CD14-positive monocyte (primary cell): ENCODE measurements at regions not wholly inside any gene's neighbourhood (a gene's known extent, or its start where the extent isn't known, plus 50 kb on each side); places are given as distances from the start of the nearest gene placed in this dataset.
A peak's percentile ranks its signal among the peaks of the same experiment; 100 is the strongest.
"Not testable (repeated sequence)": the region's sequence is repeated elsewhere in the genome, so short reads cannot be mapped to it uniquely, and the experiment has no call there.

ENCODE experiments used
- DNase-seq, 3 donors: peaks; one replicate each; pipeline ENCODE4 v3.0.0-alpha.2; 2011 to 2022
- H2AFZ ChIP-seq: 2 replicates; pipeline ENCODE4 v1.6.0; 2012; ENCODE audit warnings: mild to moderate bottlenecking, low read depth, low read length, inconsistent platforms; ENCODE audit not compliant: insufficient read depth, poor library complexity, severe bottlenecking
- H3K27ac ChIP-seq, 2 donors: 1 replicate in 1 of 2; 2 replicates in 1 of 2; pipeline ENCODE4 v1.5.1; 2012 to 2013; ENCODE audit warnings: low read length in 2 of 2, control low read depth in 1 of 2, inconsistent platforms in 1 of 2, low read depth in 1 of 2, mild to moderate bottlenecking in 1 of 2
- H3K27me3 ChIP-seq, 2 donors: one replicate each; pipeline versions ENCODE4 v1.6.0 to v1.6.1; 2011 to 2013; ENCODE audit warnings: low read length in 2 of 2; ENCODE audit not compliant: control insufficient read depth in 2 of 2, insufficient read depth in 2 of 2
- H3K36me3 ChIP-seq, 2 donors: replicated peaks in 1 of 2; 1 replicate in 1 of 2; 2 replicates in 1 of 2; pipeline versions ENCODE4 v1.5.1 to v1.6.1; 2012 to 2013; ENCODE audit warnings: low read length in 2 of 2, control low read depth in 1 of 2, inconsistent platforms in 1 of 2, mild to moderate bottlenecking in 1 of 2; ENCODE audit not compliant: insufficient read depth in 2 of 2, control insufficient read depth in 1 of 2
- H3K4me1 ChIP-seq, 2 donors: 1 replicate in 1 of 2; 2 replicates in 1 of 2; pipeline versions ENCODE4 v1.5.1 to v1.6.1; 2012 to 2013; ENCODE audit warnings: low read length in 2 of 2, control low read depth in 1 of 2, inconsistent platforms in 1 of 2, mild to moderate bottlenecking in 1 of 2, moderate library complexity in 1 of 2; ENCODE audit not compliant: insufficient read depth in 2 of 2, control insufficient read depth in 1 of 2
- H3K4me2 ChIP-seq: replicated peaks from 2 replicates; pipeline ENCODE3; 2012; ENCODE audit warnings: low read length, moderate library complexity, mild to moderate bottlenecking; ENCODE audit not compliant: poor library complexity, severe bottlenecking; ENCODE audit errors: extremely low read depth
- H3K4me3 ChIP-seq, 3 experiments: fragments of 200-600 bp in 1 of 3; sonication (generic) in 1 of 3; replicated peaks in 1 of 3; 1 replicate in 2 of 3; 2 replicates in 1 of 3; pipeline ENCODE4 v1.5.1; 2011 to 2013; ENCODE audit warnings: low read length in 3 of 3, mild to moderate bottlenecking in 3 of 3, control low read depth in 2 of 3, low read depth in 2 of 3, inconsistent platforms in 1 of 3, moderate library complexity in 1 of 3
- H3K79me2 ChIP-seq: 2 replicates; pipeline ENCODE4 v1.6.0; 2012; ENCODE audit warnings: mild to moderate bottlenecking, control low read depth, inconsistent platforms, low read length, moderate library complexity; ENCODE audit not compliant: insufficient read depth
- H3K9ac ChIP-seq: 2 replicates; pipeline ENCODE4 v1.6.0; 2017; ENCODE audit warnings: low read length, mild to moderate bottlenecking; ENCODE audit not compliant: insufficient read depth, poor library complexity, severe bottlenecking
- H3K9me3 ChIP-seq, 2 donors: replicated peaks in 1 of 2; 1 replicate in 1 of 2; 2 replicates in 1 of 2; pipeline versions ENCODE4 v1.5.1 to v1.6.1; 2012 to 2013; ENCODE audit warnings: low read length in 2 of 2, control low read depth in 1 of 2; ENCODE audit not compliant: control insufficient read depth in 1 of 2, insufficient read depth in 1 of 2
- H4K20me1 ChIP-seq: 2 replicates; pipeline ENCODE4 v1.6.0; 2012; ENCODE audit warnings: mild to moderate bottlenecking, low read length, control low read depth, moderate library complexity; ENCODE audit not compliant: insufficient read depth
- H3K27ac Mint-ChIP-seq, 7 donors: one replicate each; pipeline ENCODE4 v1.8.0; 2020; ENCODE audit warnings: mild to moderate bottlenecking in 7 of 7, mixed read lengths in 7 of 7, moderate library complexity in 6 of 7, inconsistent platforms in 2 of 7
- H3K27me3 Mint-ChIP-seq, 3 donors: one replicate each; pipeline ENCODE4 v1.8.0; 2021 to 2022; ENCODE audit warnings: low read depth in 3 of 3, mild to moderate bottlenecking in 3 of 3, mixed read lengths in 3 of 3, moderate library complexity in 3 of 3, inconsistent platforms in 1 of 3
- H3K36me3 Mint-ChIP-seq, 2 donors: one replicate each; pipeline ENCODE4 v1.8.0; 2020; ENCODE audit warnings: mixed read lengths in 2 of 2, inconsistent platforms in 1 of 2, mild to moderate bottlenecking in 1 of 2
- H3K4me1 Mint-ChIP-seq: one replicate; pipeline ENCODE4 v1.8.0; 2020; ENCODE audit warnings: mild to moderate bottlenecking, mixed read lengths
- H3K4me3 Mint-ChIP-seq, 2 donors: one replicate each; pipeline ENCODE4 v1.8.0; 2020; ENCODE audit warnings: mild to moderate bottlenecking in 2 of 2, mixed read lengths in 2 of 2, moderate library complexity in 1 of 2
- H3K9me3 Mint-ChIP-seq, 7 donors: one replicate each; pipeline ENCODE4 v1.8.0; 2020 to 2022; ENCODE audit warnings: mixed read lengths in 7 of 7, mild to moderate bottlenecking in 6 of 7, moderate library complexity in 6 of 7, inconsistent platforms in 2 of 7
- CTCF ChIP-seq: fragments of 200-600 bp; IDR thresholded peaks from one replicate; pipeline ENCODE4 v1.8.0; 2022; ENCODE audit warnings: antibody characterized with exemption, mild to moderate bottlenecking
- WGBS: methylation state at CpG from one replicate; pipeline ENCODE4 v1.1.5; 2013; ENCODE audit warnings: missing lambda C conversion rate; ENCODE audit not compliant: insufficient coverage; 5-methylcytosine and 5-hydroxymethylcytosine counted together
- intact Hi-C, 2 donors: fragments of 100-400 bp; cut with micrococcal nuclease; formaldehyde crosslinking; loops; one replicate each; pipeline versions ENCODE4 v1.15.0 to v1.15.1; 2023

GRCh38 chr2:17208511-17208910 is 309.7 kb downstream of the RAD51AP2 start:
- Histone ChIP-seq H3K4me3 (no peak overlapping the region), H3K4me2 (no peak overlapping the region), H3K9me3 (no peaks in the 10 kb centered on the region), H2AFZ (no peak overlapping the region), H3K4me1 (no peaks in the 10 kb centered on the region), H3K36me3 (no peaks in the 10 kb centered on the region), H4K20me1 (no peaks in the 10 kb centered on the region), H3K9ac (no peak overlapping the region), H3K79me2 (no peaks in the 10 kb centered on the region), H3K27ac (no peak overlapping the region), H3K27me3 (no peaks in the 10 kb centered on the region)
- no peak overlapping the region for H3K4me3 Mint-ChIP-seq
- H3K27ac Mint-ChIP-seq: no peak overlapping the region
- WGBS: no CpG with 5 or more reads among the region's 2 CpGs
- peaks cover 0 to 2% (median 0%) of the 10 kb centered on the region in 3 donors for H3K27me3 Mint-ChIP-seq
- H3K36me3 Mint-ChIP-seq: no peaks in the 10 kb centered on the region
- no peak for TF ChIP-seq CTCF
- intact Hi-C loops: no loop called here
- no peaks in the 10 kb centered on the region for H3K4me1 Mint-ChIP-seq
- DNase-seq: no peak
- H3K9me3 Mint-ChIP-seq: peaks cover 0 to 4% (median 2%) of the 10 kb centered on the region in 7 donors

DNA sequence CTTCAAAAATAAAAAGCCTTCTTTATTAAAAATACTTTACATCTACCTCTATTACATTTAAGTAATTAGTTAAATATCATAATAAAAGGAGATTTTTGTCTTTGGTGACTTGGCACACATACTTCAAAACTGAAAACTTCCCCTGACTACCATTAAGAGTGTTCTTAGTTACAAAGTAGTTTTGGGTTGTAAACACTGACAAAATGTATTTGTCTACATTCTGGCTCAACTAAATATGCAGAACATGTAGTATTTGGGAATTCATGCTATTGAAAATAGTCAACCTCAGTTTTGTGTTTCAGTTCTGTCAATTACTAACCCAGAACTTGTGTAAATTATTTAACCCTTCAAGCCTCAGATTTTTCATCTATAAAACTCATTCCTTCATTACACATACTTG is 311.5 kb downstream of the RAD51AP2 start:
- Histone ChIP-seq H3K9ac (no peak overlapping the region), H3K79me2 (no peaks in the 10 kb centered on the region), H3K4me2 (no peak overlapping the region), H2AFZ (no peak overlapping the region), H3K36me3 (no peaks in the 10 kb centered on the region), H3K4me1 (no peaks in the 10 kb centered on the region), H3K27me3 (no peaks in the 10 kb centered on the region), H4K20me1 (no peaks in the 10 kb centered on the region), H3K9me3 (no peaks in the 10 kb centered on the region), H3K4me3 (no peak overlapping the region), H3K27ac (no peak overlapping the region)
- intact Hi-C loops: no loop called here
- peaks cover 0 to 2% (median 1%) of the 10 kb centered on the region in 7 donors for H3K9me3 Mint-ChIP-seq
- no peak overlapping the region for H3K4me3 Mint-ChIP-seq
- TF ChIP-seq CTCF: no peak
- DNase-seq: no peak
- no peaks in the 10 kb centered on the region for H3K36me3 Mint-ChIP-seq
- H3K4me1 Mint-ChIP-seq: peaks cover 5% of the 10 kb centered on the region
- no peak overlapping the region for H3K27ac Mint-ChIP-seq
- peaks cover 0 to 2% (median 0%) of the 10 kb centered on the region in 3 donors for H3K27me3 Mint-ChIP-seq

- H3K9me3 Mint-ChIP-seq, H3K4me3 ChIP-seq, H2AFZ ChIP-seq, H3K27ac Mint-ChIP-seq, H3K27ac ChIP-seq, H3K36me3 ChIP-seq, H3K9ac ChIP-seq, H3K4me3 Mint-ChIP-seq, H3K4me2 ChIP-seq, DNase-seq, H3K4me1 Mint-ChIP-seq, H3K27me3 Mint-ChIP-seq, H3K9me3 ChIP-seq, H3K27me3 ChIP-seq, intact Hi-C loops, H3K79me2 ChIP-seq, H3K4me1 ChIP-seq, H4K20me1 ChIP-seq, H3K36me3 Mint-ChIP-seq: not testable (repeated sequence)
- WGBS: no CpG with 5 or more reads among the region's 1 CpG
These were observed 314.0 kb downstream of the RAD51AP2 start for GRCh38 chr2:17204214-17204613.

GRCh38 chr2:17202628-17203027 is 315.6 kb downstream of the RAD51AP2 start:
- H3K27ac ChIP-seq, H2AFZ ChIP-seq, H3K4me1 ChIP-seq, H3K27me3 ChIP-seq, H4K20me1 ChIP-seq, H3K4me3 Mint-ChIP-seq, H3K9ac ChIP-seq, H3K9me3 Mint-ChIP-seq, H3K36me3 ChIP-seq, H3K9me3 ChIP-seq, H3K4me2 ChIP-seq, H3K36me3 Mint-ChIP-seq, H3K4me1 Mint-ChIP-seq, intact Hi-C loops, H3K27me3 Mint-ChIP-seq, H3K27ac Mint-ChIP-seq, H3K79me2 ChIP-seq, H3K4me3 ChIP-seq: not testable (repeated sequence)
- no CpG with 5 or more reads among the region's 4 CpGs for WGBS
- DNase-seq: peak in 1 of 3 donors; percentile 21
